ENCODE measurements at regions not wholly inside any gene's neighbourhood (a gene's known extent, or its start where the extent isn't known, plus 50 kb on each side); places are given as distances from the start of the nearest gene placed in this dataset.
A peak's percentile ranks its signal among the peaks of the same experiment; 100 is the strongest.

DNA sequence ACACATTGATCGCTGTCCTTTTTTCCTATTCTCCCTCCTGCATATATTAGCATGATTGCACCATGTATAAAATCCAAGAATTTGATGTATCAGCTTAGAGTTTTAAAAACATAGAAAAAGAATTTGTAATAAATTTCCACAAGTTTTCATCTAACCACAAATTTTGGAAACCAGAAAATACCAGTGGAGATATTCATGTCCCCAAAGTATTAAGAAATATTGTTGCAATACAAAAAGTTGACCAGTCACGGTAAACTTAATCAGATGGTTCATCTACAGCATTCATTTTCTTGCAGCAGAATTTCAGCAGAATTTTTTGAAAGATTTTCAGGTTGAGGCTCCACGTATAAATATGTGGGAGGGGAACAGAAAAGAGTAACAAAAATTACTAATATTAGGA, 500.9 kb upstream of the MDFIC2 start:
- H3K4me3 ChIP-seq: no peak overlapping the region
- H3K27me3 ChIP-seq: no peaks in the 10 kb centered on the region
- H3K9me3 ChIP-seq: peaks cover 0 to 12% of the 10 kb centered on the region in 2 donors
- DNase-seq (ENCODE audit: low spot score in 2 of 2): no peak
- intact Hi-C loops (cut with DNase I; ENCODE audit: low total_unique reads): no loop called here
- no peaks in the 10 kb centered on the region for H3K4me1 ChIP-seq
- H3K36me3 ChIP-seq: no peaks in the 10 kb centered on the region
- no peak for TF ChIP-seq CTCF (IDR thresholded peaks at IDR 0.05)
- TF ChIP-seq POLR2AphosphoS5 (IDR thresholded peaks at IDR 0.05): no peak
- TF ChIP-seq POLR2A (IDR thresholded peaks at IDR 0.05): no peak
- H3K27ac ChIP-seq: no peak overlapping the region

- Histone ChIP-seq H3K9me3 (peaks cover 0 to 10% of the 10 kb centered on the region in 2 donors), H3K4me1 (no peaks in the 10 kb centered on the region), H3K4me3 (no peak overlapping the region), H3K27me3 (no peaks in the 10 kb centered on the region), H3K36me3 (no peaks in the 10 kb centered on the region), H3K27ac (peak overlapping the region in 1 of 2 donors; percentile 41)
- DNase-seq (ENCODE audit: low spot score in 2 of 2): peak in 1 of 2 donors; percentile 28
- TF ChIP-seq CTCF (IDR thresholded peaks at IDR 0.05): no peak
- intact Hi-C loops (cut with DNase I; ENCODE audit: low total_unique reads): no loop called here
Observed at GRCh38 chr3:70811880-70812279, 499.4 kb upstream of the MDFIC2 start.

DNA sequence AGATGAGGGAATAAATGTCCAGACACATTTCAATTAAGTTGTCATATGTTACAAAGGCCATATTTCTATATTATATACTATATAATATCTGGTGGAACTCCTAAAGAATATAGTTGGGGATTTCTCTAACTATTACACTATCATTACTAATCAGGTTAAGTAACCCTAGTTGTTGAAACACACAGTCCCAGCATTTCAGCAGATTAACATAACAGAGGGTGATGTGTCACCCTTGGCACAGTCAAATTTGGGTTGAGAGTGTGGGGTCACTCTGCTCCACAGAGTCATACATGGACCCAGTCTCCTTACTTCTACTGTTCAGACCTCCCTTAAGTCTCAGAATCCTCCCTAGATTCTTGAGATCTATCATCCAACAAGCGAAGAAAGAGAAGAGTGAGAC, 496.4 kb upstream of the MDFIC2 start:
- DNase-seq (ENCODE audit: low spot score in 2 of 2): no peak
- intact Hi-C loops (cut with DNase I; ENCODE audit: low total_unique reads): no loop called here
- H3K27me3 ChIP-seq: no peaks in the 10 kb centered on the region
- no peak for TF ChIP-seq POLR2A (IDR thresholded peaks at IDR 0.05)
- no peak for TF ChIP-seq CTCF (IDR thresholded peaks at IDR 0.05)
- no peak for TF ChIP-seq POLR2AphosphoS5 (IDR thresholded peaks at IDR 0.05)
- no peak overlapping the region for H3K4me3 ChIP-seq
- H3K9me3 ChIP-seq: no peaks in the 10 kb centered on the region
- no peak overlapping the region for H3K27ac ChIP-seq
- H3K4me1 ChIP-seq: no peaks in the 10 kb centered on the region
- H3K36me3 ChIP-seq: no peaks in the 10 kb centered on the region

- Histone ChIP-seq H3K36me3 (no peaks in the 10 kb centered on the region), H3K4me1 (no peaks in the 10 kb centered on the region), H3K27ac (no peak overlapping the region), H3K27me3 (no peaks in the 10 kb centered on the region), H3K4me3 (no peak overlapping the region), H3K9me3 (no peaks in the 10 kb centered on the region)
- intact Hi-C loops (cut with DNase I; ENCODE audit: low total_unique reads): no loop called here
- no peak for DNase-seq (ENCODE audit: low spot score in 2 of 2)
- TF ChIP-seq CTCF (IDR thresholded peaks at IDR 0.05) (no peak), POLR2A (IDR thresholded peaks at IDR 0.05) (no peak), POLR2AphosphoS5 (IDR thresholded peaks at IDR 0.05) (no peak)
Observed at GRCh38 chr3:70806556-70806955, 494.1 kb upstream of the MDFIC2 start.

DNA sequence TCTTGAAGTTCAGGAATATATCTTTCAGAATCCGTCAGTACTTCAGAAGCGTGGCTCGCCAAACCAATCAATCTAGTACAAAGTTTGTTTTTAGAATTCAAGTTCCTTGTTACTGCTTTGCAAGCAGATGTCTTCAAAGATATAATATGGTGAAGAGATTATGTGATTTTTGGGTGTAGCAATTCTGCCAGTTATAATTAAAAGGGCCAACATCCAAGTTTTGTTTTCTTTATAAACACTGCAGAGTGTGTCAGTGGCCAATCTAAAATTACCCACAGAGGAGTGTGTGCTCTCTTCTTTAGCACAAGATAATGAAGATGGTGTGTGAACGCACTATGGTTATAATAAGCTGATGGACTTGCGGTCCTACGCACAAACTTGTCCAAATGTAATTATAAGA, 493.6 kb upstream of the MDFIC2 start:
- no peak for DNase-seq (ENCODE audit: low spot score in 2 of 2)
- TF ChIP-seq CTCF (IDR thresholded peaks at IDR 0.05): no peak
- TF ChIP-seq POLR2A (IDR thresholded peaks at IDR 0.05): no peak
- TF ChIP-seq POLR2AphosphoS5 (IDR thresholded peaks at IDR 0.05): no peak
- Histone ChIP-seq H3K4me3 (no peak overlapping the region), H3K27me3 (no peaks in the 10 kb centered on the region), H3K4me1 (no peaks in the 10 kb centered on the region), H3K27ac (no peak overlapping the region), H3K9me3 (no peaks in the 10 kb centered on the region), H3K36me3 (no peaks in the 10 kb centered on the region)
- intact Hi-C loops (cut with DNase I; ENCODE audit: low total_unique reads): no loop called here
